GM12878 (cell line): ENCODE measurements at regions not wholly inside any gene's neighbourhood (a gene's known extent, or its start where the extent isn't known, plus 50 kb on each side); places are given as distances from the start of the nearest gene placed in this dataset.

Experiments used
- ATAC-seq: fragments of 200-7000 bp; cut with Tn5 transposase; 3 replicates; pipeline ENCODE4 v1.9.1; 2020; ENCODE audit warnings: mild to moderate bottlenecking, moderate library complexity
- BruUV-seq: library from RNA; stranded (reverse); fragments of 400-500 nt; replicated peaks from 2 replicates; lab custom pipeline; 2021; lab: Mats Ljungman, UMichigan
- CTCF ChIA-PET: fragments of 300-600 bp; sonication (Branson Sonifier 250); formaldehyde crosslinking; extraction: SDS; loops from one replicate; lab custom pipeline; 2021; ENCODE audit warnings: inconsistent platforms; lab: Yijun Ruan, JAX
- POLR2A ChIA-PET: fragments of 350-600 bp; formaldehyde crosslinking; extraction: SDS; loops from one replicate; lab custom pipeline; 2021; ENCODE audit warnings: inconsistent platforms; lab: Charles Lee
- RAD21 ChIA-PET: fragments of 300-600 bp; sonication (Branson Sonifier 250); formaldehyde crosslinking; loops from one replicate; lab custom pipeline; 2023; ENCODE audit warnings: antibody characterized with exemption; ENCODE audit not compliant: unreplicated experiment; lab: Charles Lee
- SMC1A ChIA-PET: fragments of 300-600 bp; sonication (Branson Sonifier 250); formaldehyde crosslinking; loops from one replicate; lab custom pipeline; 2023; ENCODE audit not compliant: unreplicated experiment, uncharacterized antibody; lab: Charles Lee
- DNase-seq: peaks from one replicate; pipeline ENCODE4 v3.0.0-alpha.2; 2011; ENCODE audit warnings: low read depth, low spot score
- FAIRE-seq: peaks from 3 replicates; lab custom pipeline; 2011; peaks lifted over from hg19 to GRCh38; lab: Jason Lieb, UNC
- H2AFZ ChIP-seq: 2 replicates; pipeline ENCODE4 v1.6.0; 2011; ENCODE audit warnings: low read depth, low read length, control low read depth; ENCODE audit not compliant: control insufficient read depth
- H3K27ac ChIP-seq: 2 replicates; pipeline ENCODE4 v1.5.1; 2011; ENCODE audit warnings: control low read depth; ENCODE audit not compliant: control insufficient read depth, insufficient read depth
- H3K27me3 ChIP-seq, 2 experiments: replicated peaks in 1 of 2; 2 replicates each; pipeline versions ENCODE4 v1.6.0 to v1.6.1; 2011; ENCODE audit warnings: low read length in 1 of 2; ENCODE audit not compliant: control insufficient read depth in 2 of 2, insufficient read depth in 2 of 2
- H3K36me3 ChIP-seq, 2 experiments: 2 replicates each; pipeline ENCODE4 v1.5.1; 2011; ENCODE audit warnings: low read length in 1 of 2; ENCODE audit not compliant: control insufficient read depth in 2 of 2, insufficient read depth in 2 of 2
- H3K4me1 ChIP-seq: 2 replicates; pipeline ENCODE4 v1.6.1; 2011; ENCODE audit warnings: mild to moderate bottlenecking, low read length, moderate library complexity, mixed read lengths; ENCODE audit not compliant: control insufficient read depth, insufficient read depth
- H3K4me2 ChIP-seq: 2 replicates; pipeline ENCODE4 v1.6.0; 2011; ENCODE audit warnings: control low read depth; ENCODE audit not compliant: control insufficient read depth, insufficient read depth
- H3K4me3 ChIP-seq: fragments of 200-600 bp; sonication (generic); 2 replicates; pipeline ENCODE4 v1.5.1; 2016
- H3K79me2 ChIP-seq: 2 replicates; pipeline ENCODE4 v1.6.0; 2011; ENCODE audit warnings: low read length; ENCODE audit not compliant: control insufficient read depth, insufficient read depth
- H3K9ac ChIP-seq: 2 replicates; pipeline ENCODE4 v1.8.0; 2011; ENCODE audit warnings: low read length, control low read depth, mixed read lengths; ENCODE audit not compliant: control insufficient read depth, insufficient read depth
- H3K9me3 ChIP-seq: replicated peaks from 3 replicates; pipeline ENCODE4 v1.5.1; 2011; ENCODE audit warnings: mild to moderate bottlenecking, low read length; ENCODE audit not compliant: control insufficient read depth, insufficient read depth
- H4K20me1 ChIP-seq: 2 replicates; pipeline ENCODE4 v1.6.0; 2011; ENCODE audit not compliant: control insufficient read depth, insufficient read depth
- ASH2L ChIP-seq: fragments of 300-600, 200-600 bp; sonication (generic); IDR thresholded peaks from 2 replicates; pipeline ENCODE4 v1.6.1; 2017; ENCODE audit warnings: low read depth, mild to moderate bottlenecking, borderline replicate concordance
- ATF3 ChIP-seq: IDR thresholded peaks from 2 replicates; pipeline ENCODE4 v1.6.1; 2011; ENCODE audit warnings: low read depth, mild to moderate bottlenecking, low read length, moderate library complexity, borderline replicate concordance; ENCODE audit errors: extremely low read depth
- CHD1 ChIP-seq: IDR thresholded peaks from 2 replicates; pipeline ENCODE4 v1.6.1; 2012; ENCODE audit warnings: low read depth, low read length, improper control_type of control experiment
- EED ChIP-seq: sonication (generic); IDR thresholded peaks from 2 replicates; pipeline ENCODE4 v1.6.1; 2016; ENCODE audit warnings: antibody characterized with exemption, low read depth
- EZH2 ChIP-seq: IDR thresholded peaks from 2 replicates; pipeline ENCODE4 v1.6.1; 2012; ENCODE audit warnings: low read depth, mild to moderate bottlenecking, control low read depth, inconsistent platforms, low read length, borderline replicate concordance; ENCODE audit not compliant: control insufficient read depth
- HDAC6 ChIP-seq: fragments of 200-600 bp; sonication (generic); IDR thresholded peaks from one replicate; pipeline ENCODE4 v1.8.0; 2017; ENCODE audit warnings: antibody characterized with exemption; ENCODE audit not compliant: unreplicated experiment
- KDM1A ChIP-seq: fragments of 200-600 bp; sonication (generic); IDR thresholded peaks from 2 replicates; pipeline ENCODE4 v1.6.1; 2016; ENCODE audit warnings: borderline replicate concordance
- MEF2B ChIP-seq: fragments of 450-650 bp; IDR thresholded peaks from 2 replicates; pipeline ENCODE4 v1.6.1; 2018; ENCODE audit warnings: mild to moderate bottlenecking, moderate library complexity; ENCODE audit not compliant: partially characterized antibody, poor library complexity, severe bottlenecking
- PAX5 ChIP-seq: IDR thresholded peaks from 2 replicates; pipeline ENCODE4 v1.6.1; 2011; ENCODE audit warnings: low read depth, low read length, borderline replicate concordance
- POU2F2 ChIP-seq: IDR thresholded peaks from 3 replicates; pipeline ENCODE4 v1.6.1; 2011; ENCODE audit warnings: low read depth, mild to moderate bottlenecking, low read length, borderline replicate concordance
- SMAD1 ChIP-seq: fragments of 450-650 bp; IDR thresholded peaks from 2 replicates; pipeline ENCODE4 v1.6.1; 2018; ENCODE audit warnings: mild to moderate bottlenecking, low read depth; ENCODE audit not compliant: partially characterized antibody
- YBX1 ChIP-seq: fragments of 450-650 bp; IDR thresholded peaks from 2 replicates; pipeline ENCODE4 v1.6.1; 2016; ENCODE audit warnings: antibody characterized with exemption
- ZNF24 ChIP-seq: fragments of 450-650 bp; IDR thresholded peaks from 2 replicates; pipeline ENCODE4 v1.6.1; 2017; ENCODE audit warnings: antibody characterized with exemption, mild to moderate bottlenecking
- WGBS: methylation state at CpG from one replicate; pipeline ENCODE4 v1.1.6; 2016; ENCODE audit warnings: low lambda C conversion rate; ENCODE audit not compliant: insufficient replicate concordance, insufficient coverage; ENCODE audit errors: missing lambda C conversion rate; 5-methylcytosine and 5-hydroxymethylcytosine counted together
- in situ Hi-C: fragments of 300-500 bp; cut with MboI; formaldehyde crosslinking; loops from 9 replicates; pipeline ENCODE4 v1.14.3; 2018; ENCODE audit warnings: mixed read lengths
- intact Hi-C: fragments of 100-400 bp; cut with micrococcal nuclease; formaldehyde crosslinking; loops from one replicate; pipeline ENCODE4 v1.14.2; 2022; ENCODE audit not compliant: unreplicated experiment
- TF ChIP-seq, protein P1 (sequence below): fragments of 450-650 bp; IDR thresholded peaks from 2 replicates; pipeline ENCODE4 v1.6.1; 2017; ENCODE audit warnings: antibody characterized with exemption, mild to moderate bottlenecking, moderate library complexity
- TF ChIP-seq, protein P2 (sequence below): fragments of 450-650 bp; IDR thresholded peaks from 2 replicates; pipeline ENCODE4 v1.6.1; 2017; ENCODE audit warnings: borderline replicate concordance

GRCh38 chr15:37877851-37878741 lies 56.3 kb upstream of the TMCO5A start:
- H4K20me1 ChIP-seq, result no peaks in the 10 kb centered on the region
- RAD21 ChIA-PET, result no interaction called here
- H3K36me3 ChIP-seq, result no peaks in the 10 kb centered on the region
- no peak for DNase-seq
- H3K27me3 ChIP-seq, result no peaks in the 10 kb centered on the region
- H2AFZ ChIP-seq, result no peak overlapping the region
- no peak overlapping the region for H3K27ac ChIP-seq
- SMC1A ChIA-PET, result interaction anchor here (1.0 to 1.2 kb wide), 3 partner anchors 8 to 17 kb away, joined by 3 to 4 read pairs (median 4); no protein-coding TSS in a partner anchor
- WGBS, result 30% methylated on average over 7 of the region's 7 CpGs
- no peaks in the 10 kb centered on the region for H3K79me2 ChIP-seq
- in situ Hi-C loops (loop anchor here (25.0 kb wide), 2 partner anchors 991 to 1366 kb away; no protein-coding TSS in a partner anchor), intact Hi-C loops (no loop called here)
- H3K4me2 ChIP-seq, result no peak overlapping the region
- no peaks in the 10 kb centered on the region for H3K9me3 ChIP-seq
- TF ChIP-seq EED, result no peak
- no peak for TF ChIP-seq POU2F2
- TF ChIP-seq SMAD1, result no peak
- TF ChIP-seq HDAC6, result no peak
- TF ChIP-seq YBX1, result no peak
- TF ChIP-seq ASH2L, result no peak
- no peak for TF ChIP-seq PAX5
- no peak for TF ChIP-seq ATF3
- TF ChIP-seq MEF2B, result no peak
- TF ChIP-seq, protein P1, sequence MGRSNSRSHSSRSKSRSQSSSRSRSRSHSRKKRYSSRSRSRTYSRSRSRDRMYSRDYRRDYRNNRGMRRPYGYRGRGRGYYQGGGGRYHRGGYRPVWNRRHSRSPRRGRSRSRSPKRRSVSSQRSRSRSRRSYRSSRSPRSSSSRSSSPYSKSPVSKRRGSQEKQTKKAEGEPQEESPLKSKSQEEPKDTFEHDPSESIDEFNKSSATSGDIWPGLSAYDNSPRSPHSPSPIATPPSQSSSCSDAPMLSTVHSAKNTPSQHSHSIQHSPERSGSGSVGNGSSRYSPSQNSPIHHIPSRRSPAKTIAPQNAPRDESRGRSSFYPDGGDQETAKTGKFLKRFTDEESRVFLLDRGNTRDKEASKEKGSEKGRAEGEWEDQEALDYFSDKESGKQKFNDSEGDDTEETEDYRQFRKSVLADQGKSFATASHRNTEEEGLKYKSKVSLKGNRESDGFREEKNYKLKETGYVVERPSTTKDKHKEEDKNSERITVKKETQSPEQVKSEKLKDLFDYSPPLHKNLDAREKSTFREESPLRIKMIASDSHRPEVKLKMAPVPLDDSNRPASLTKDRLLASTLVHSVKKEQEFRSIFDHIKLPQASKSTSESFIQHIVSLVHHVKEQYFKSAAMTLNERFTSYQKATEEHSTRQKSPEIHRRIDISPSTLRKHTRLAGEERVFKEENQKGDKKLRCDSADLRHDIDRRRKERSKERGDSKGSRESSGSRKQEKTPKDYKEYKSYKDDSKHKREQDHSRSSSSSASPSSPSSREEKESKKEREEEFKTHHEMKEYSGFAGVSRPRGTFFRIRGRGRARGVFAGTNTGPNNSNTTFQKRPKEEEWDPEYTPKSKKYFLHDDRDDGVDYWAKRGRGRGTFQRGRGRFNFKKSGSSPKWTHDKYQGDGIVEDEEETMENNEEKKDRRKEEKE, result no peak
- TF ChIP-seq ZNF24, result no peak
- TF ChIP-seq CHD1, result no peak
- TF ChIP-seq, protein P2, sequence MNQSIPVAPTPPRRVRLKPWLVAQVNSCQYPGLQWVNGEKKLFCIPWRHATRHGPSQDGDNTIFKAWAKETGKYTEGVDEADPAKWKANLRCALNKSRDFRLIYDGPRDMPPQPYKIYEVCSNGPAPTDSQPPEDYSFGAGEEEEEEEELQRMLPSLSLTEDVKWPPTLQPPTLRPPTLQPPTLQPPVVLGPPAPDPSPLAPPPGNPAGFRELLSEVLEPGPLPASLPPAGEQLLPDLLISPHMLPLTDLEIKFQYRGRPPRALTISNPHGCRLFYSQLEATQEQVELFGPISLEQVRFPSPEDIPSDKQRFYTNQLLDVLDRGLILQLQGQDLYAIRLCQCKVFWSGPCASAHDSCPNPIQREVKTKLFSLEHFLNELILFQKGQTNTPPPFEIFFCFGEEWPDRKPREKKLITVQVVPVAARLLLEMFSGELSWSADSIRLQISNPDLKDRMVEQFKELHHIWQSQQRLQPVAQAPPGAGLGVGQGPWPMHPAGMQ, result no peak
- no peak for TF ChIP-seq KDM1A
- TF ChIP-seq EZH2, result no peak
- H3K9ac ChIP-seq, result no peak overlapping the region
- CTCF ChIA-PET, result interaction anchor here (0.8 to 1.4 kb wide), 4 partner anchors 14 to 179 kb away, joined by 3 to 6 read pairs (median 4); no protein-coding TSS in a partner anchor
- H3K4me3 ChIP-seq, result no peak overlapping the region
- POLR2A ChIA-PET, result no interaction called here
- ATAC-seq, result no peak
- FAIRE-seq, result no peak
- H3K4me1 ChIP-seq, result no peaks in the 10 kb centered on the region
- no TSS peak for BruUV-seq
